K562 (cell line): ENCODE measurements at regions not wholly inside any gene's neighbourhood (a gene's known extent, or its start where the extent isn't known, plus 50 kb on each side); places are given as distances from the start of the nearest gene placed in this dataset.

Source experiments
- ATAC-seq: fragments of 200-7000 bp; cut with Tn5 transposase; 3 replicates; pipeline ENCODE4 v1.9.1; 2020; ENCODE audit warnings: moderate library complexity
- BruUV-seq: library from RNA; stranded (reverse); fragments of 400-500 nt; replicated peaks from 2 replicates; lab custom pipeline; 2021; lab: Mats Ljungman, UMichigan
- CTCF ChIA-PET: fragments of 300-600 bp; formaldehyde crosslinking; extraction: SDS; loops from one replicate; lab custom pipeline; 2021; ENCODE audit warnings: low intra/inter-chr PET ratio; lab: Yijun Ruan, JAX
- POLR2A ChIA-PET: fragments of 300-600, 350-650 bp; sonication (Branson Sonifier 250); formaldehyde crosslinking; extraction: SDS; loops from one replicate; lab custom pipeline; 2021; ENCODE audit warnings: antibody characterized with exemption, inconsistent platforms; lab: Yijun Ruan, JAX
- DNase-seq, 4 experiments: peaks; one replicate each; pipeline versions ENCODE4 v3.0.0 to v3.0.0-alpha.2; 2011 to 2018; ENCODE audit warnings: low spot score in 3 of 4, mixed read lengths in 3 of 4; ENCODE audit errors: extremely low read depth in 1 of 4
- FAIRE-seq: peaks from 2 replicates; lab custom pipeline; 2011; peaks lifted over from hg19 to GRCh38; lab: Jason Lieb, UNC
- H2AFZ ChIP-seq: 2 replicates; pipeline ENCODE4 v1.6.0; 2011; ENCODE audit warnings: low read depth, low read length, control low read depth, inconsistent platforms
- H3K27ac ChIP-seq: fragments of 200-600 bp; 3 replicates; pipeline ENCODE4 v1.8.0; 2011; ENCODE audit warnings: low read depth, mild to moderate bottlenecking, control low read depth, inconsistent platforms, low read length, moderate library complexity, mixed read lengths; ENCODE audit errors: extremely low read depth
- H3K27me3 ChIP-seq, 2 experiments: fragments of 300-600 bp in 1 of 2; 2 replicates in 1 of 2; 3 replicates in 1 of 2; pipeline versions ENCODE4 v1.6.0 to v1.8.0; 2011; ENCODE audit warnings: inconsistent platforms in 2 of 2, low read length in 2 of 2, mild to moderate bottlenecking in 1 of 2, mixed read lengths in 1 of 2, moderate library complexity in 1 of 2; ENCODE audit not compliant: control insufficient read depth in 2 of 2, insufficient read depth in 2 of 2
- H3K36me3 ChIP-seq: fragments of 300-600 bp; 3 replicates; pipeline ENCODE4 v1.8.0; 2011; ENCODE audit warnings: mild to moderate bottlenecking, low read length, inconsistent platforms; ENCODE audit not compliant: control insufficient read depth, insufficient read depth
- H3K4me1 ChIP-seq, 2 experiments: fragments of 200-600 bp in 1 of 2; replicated peaks in 1 of 2; 2 replicates in 1 of 2; 3 replicates in 1 of 2; pipeline versions ENCODE4 v1.5.1 to v1.8.0; 2011; ENCODE audit warnings: inconsistent platforms in 2 of 2, low read length in 2 of 2, mild to moderate bottlenecking in 1 of 2, mixed read lengths in 1 of 2, moderate library complexity in 1 of 2; ENCODE audit not compliant: control insufficient read depth in 2 of 2, insufficient read depth in 2 of 2
- H3K4me2 ChIP-seq: 2 replicates; pipeline ENCODE4 v1.6.1; 2011; ENCODE audit warnings: low read length, control low read depth, inconsistent platforms, mixed read lengths; ENCODE audit not compliant: insufficient read depth
- H3K4me3 ChIP-seq: fragments of 200-600 bp; sonication (generic), shearing (Covaris generic); 2 replicates; pipeline ENCODE4 v1.5.1; 2016; ENCODE audit warnings: control low read depth, inconsistent platforms
- H3K79me2 ChIP-seq: fragments of 200-600 bp; 3 replicates; pipeline ENCODE4 v1.8.0; 2011; ENCODE audit warnings: low read length, inconsistent platforms; ENCODE audit not compliant: control insufficient read depth, insufficient read depth
- H3K9ac ChIP-seq, 2 experiments: 2 replicates each; pipeline versions ENCODE4 v1.6.0 to v1.6.1; 2011; ENCODE audit warnings: low read depth in 2 of 2, low read length in 2 of 2, control low read depth in 1 of 2, inconsistent platforms in 1 of 2, mild to moderate bottlenecking in 1 of 2, mixed read lengths in 1 of 2; ENCODE audit not compliant: insufficient read depth in 1 of 2
- H3K9me1 ChIP-seq: one replicate; pipeline ENCODE4 v1.6.0; 2011; ENCODE audit warnings: inconsistent platforms, mild to moderate bottlenecking, low read length, moderate library complexity; ENCODE audit not compliant: control insufficient read depth, insufficient read depth
- H3K9me3 ChIP-seq: replicated peaks from 2 replicates; pipeline ENCODE4 v1.5.1; 2011; ENCODE audit warnings: low read depth, low read length, inconsistent platforms; ENCODE audit not compliant: control insufficient read depth, insufficient read depth
- H4K20me1 ChIP-seq: replicated peaks from 2 replicates; pipeline ENCODE4 v1.6.1; 2011; ENCODE audit warnings: low read length, inconsistent platforms, mixed read lengths; ENCODE audit not compliant: control insufficient read depth, insufficient read depth
- EWSR1 ChIP-seq: fragments of 450-650 bp; IDR thresholded peaks from 2 replicates; pipeline ENCODE4 v1.6.1; 2018; ENCODE audit warnings: borderline replicate concordance, mild to moderate bottlenecking, low read depth, moderate library complexity; ENCODE audit not compliant: partially characterized antibody
- ZBTB7A ChIP-seq: IDR thresholded peaks from 2 replicates; pipeline ENCODE4 v1.6.1; 2011; ENCODE audit warnings: low read depth, mild to moderate bottlenecking, low read length, moderate library complexity, borderline replicate concordance; ENCODE audit not compliant: control insufficient read depth
- ZEB2 ChIP-seq: fragments of 450-650 bp; IDR thresholded peaks from 2 replicates; pipeline ENCODE4 v1.6.1; 2016
- ZNF766 ChIP-seq: fragments of 200-800 bp; sonication (Bioruptor generic); conservative IDR thresholded peaks from 2 replicates; pipeline ENCODE4 v1.6.1; 2016; ENCODE audit warnings: missing genetic modification characterization, missing compliant biosample characterization
- WGBS: fragments of 100-300 bp; shearing (Covaris generic); methylation state at CpG from one replicate; pipeline ENCODE4 v1.1.6; 2016; ENCODE audit warnings: low coverage, mixed read lengths; ENCODE audit not compliant: insufficient coverage; ENCODE audit errors: missing lambda C conversion rate; 5-methylcytosine and 5-hydroxymethylcytosine counted together
- in situ Hi-C: fragments of 300-500 bp; cut with MboI; formaldehyde crosslinking; loops from 4 replicates; pipeline ENCODE4 v1.15.0; 2018; ENCODE audit warnings: inconsistent platforms, mixed read lengths
- intact Hi-C: fragments of 100-400 bp; cut with micrococcal nuclease; formaldehyde crosslinking; loops from 2 replicates; pipeline ENCODE4 v1.14.2; 2022
- TF ChIP-seq, protein P1 (sequence below): sonication (generic); formaldehyde crosslinking; IDR thresholded peaks from 2 replicates; pipeline ENCODE4 v1.8.0; 2022; ENCODE audit warnings: mild to moderate bottlenecking, missing genetic modification reagents
- TF ChIP-seq, protein P2 (sequence below): fragments of 250-450 bp; sonication (Bioruptor Pico); IDR thresholded peaks from 2 replicates; pipeline ENCODE4 v1.8.0; 2021; ENCODE audit warnings: moderate library complexity, mild to moderate bottlenecking, inconsistent platforms

DNA sequence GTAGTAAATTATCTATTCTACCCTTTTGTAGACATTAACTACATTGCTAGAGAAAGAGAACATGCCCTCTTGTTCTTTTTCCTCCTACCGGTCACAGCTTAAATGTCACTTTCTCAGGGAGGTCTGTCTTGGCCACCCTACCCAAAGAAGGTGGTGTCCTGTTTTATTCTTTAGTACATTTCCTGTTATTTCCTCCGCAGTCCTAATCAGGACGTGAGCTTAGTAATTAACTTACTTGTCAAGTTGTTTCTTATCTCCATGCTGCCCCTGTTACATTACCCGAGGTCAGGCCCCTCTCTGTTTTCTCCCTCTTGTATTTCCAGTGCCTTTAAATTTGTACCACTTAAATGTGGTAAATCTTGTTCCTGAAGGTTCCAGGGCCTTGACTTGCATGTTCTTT is 73.7 kb upstream of the RMDN2 start (continued):
- TF ChIP-seq, protein P1, sequence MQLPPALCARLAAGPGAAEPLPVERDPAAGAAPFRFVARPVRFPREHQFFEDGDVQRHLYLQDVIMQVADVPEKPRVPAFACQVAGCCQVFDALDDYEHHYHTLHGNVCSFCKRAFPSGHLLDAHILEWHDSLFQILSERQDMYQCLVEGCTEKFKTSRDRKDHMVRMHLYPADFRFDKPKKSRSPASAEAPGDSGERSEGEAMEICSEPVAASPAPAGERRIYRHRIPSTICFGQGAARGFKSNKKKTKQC = no peak
- TF ChIP-seq, protein P2, sequence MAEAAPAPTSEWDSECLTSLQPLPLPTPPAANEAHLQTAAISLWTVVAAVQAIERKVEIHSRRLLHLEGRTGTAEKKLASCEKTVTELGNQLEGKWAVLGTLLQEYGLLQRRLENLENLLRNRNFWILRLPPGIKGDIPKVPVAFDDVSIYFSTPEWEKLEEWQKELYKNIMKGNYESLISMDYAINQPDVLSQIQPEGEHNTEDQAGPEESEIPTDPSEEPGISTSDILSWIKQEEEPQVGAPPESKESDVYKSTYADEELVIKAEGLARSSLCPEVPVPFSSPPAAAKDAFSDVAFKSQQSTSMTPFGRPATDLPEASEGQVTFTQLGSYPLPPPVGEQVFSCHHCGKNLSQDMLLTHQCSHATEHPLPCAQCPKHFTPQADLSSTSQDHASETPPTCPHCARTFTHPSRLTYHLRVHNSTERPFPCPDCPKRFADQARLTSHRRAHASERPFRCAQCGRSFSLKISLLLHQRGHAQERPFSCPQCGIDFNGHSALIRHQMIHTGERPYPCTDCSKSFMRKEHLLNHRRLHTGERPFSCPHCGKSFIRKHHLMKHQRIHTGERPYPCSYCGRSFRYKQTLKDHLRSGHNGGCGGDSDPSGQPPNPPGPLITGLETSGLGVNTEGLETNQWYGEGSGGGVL = no peak
- TF ChIP-seq ZBTB7A (no peak), EWSR1 (no peak)

- Histone ChIP-seq H3K27ac (no peak overlapping the region), H3K4me2 (no peak overlapping the region), H3K79me2 (no peaks in the 10 kb centered on the region), H3K27me3 (peaks cover 5 to 27% of the 10 kb centered on the region in 2 experiments; a peak in 3 of 5 replicates), H3K9me1 (no peaks in the 10 kb centered on the region), H3K9ac (no peak overlapping the region), H2AFZ (no peak overlapping the region), H4K20me1 (no peaks in the 10 kb centered on the region), H3K4me1 (no peaks in the 10 kb centered on the region), H3K36me3 (no peaks in the 10 kb centered on the region), H3K4me3 (no peak overlapping the region), H3K9me3 (no peaks in the 10 kb centered on the region)
- 2% methylated on average over 3 of the region's 3 CpGs for WGBS
- ATAC-seq = no peak
- in situ Hi-C loops = no loop called here
- DNase-seq = no peak
- POLR2A ChIA-PET = no interaction called here
- no TSS peak for BruUV-seq
- FAIRE-seq = no peak
- TF ChIP-seq ZEB2 = no peak
- TF ChIP-seq ZNF766 (CRISPR knock-in tag) = no peak
- CTCF ChIA-PET = no interaction called here
- intact Hi-C loops = no loop called here
Measured at GRCh38 chr2:37851828-37852584, 73.1 kb upstream of the RMDN2 start.
